Prostate gland (tissue), 2 donors: ENCODE measurements at regions not wholly inside any gene's neighbourhood (a gene's known extent, or its start where the extent isn't known, plus 50 kb on each side); places are given as distances from the start of the nearest gene placed in this dataset.

ENCODE experiments used
- DNase-seq: peaks from one replicate; pipeline ENCODE4 v3.0.0-alpha.2; 2019; ENCODE audit warnings: low spot score
- H3K27ac ChIP-seq, 2 donors: fragments of 200-600 bp; sonication (generic); 2 replicates each; pipeline ENCODE4 v1.5.1; 2017 to 2019
- H3K27me3 ChIP-seq: fragments of 200-600 bp; sonication (generic); replicated peaks from 2 replicates; pipeline ENCODE4 v1.5.1; 2019; ENCODE audit not compliant: insufficient read depth
- H3K36me3 ChIP-seq, 2 donors: fragments of 200-600 bp; sonication (generic); 1 replicate in 1 of 2; 2 replicates in 1 of 2; pipeline versions ENCODE4 v1.5.1 to v1.8.1; 2017 to 2019
- H3K4me1 ChIP-seq: fragments of 200-600 bp; sonication (generic); replicated peaks from 2 replicates; pipeline ENCODE4 v1.5.1; 2019
- H3K4me3 ChIP-seq, 2 donors: fragments of 200-600 bp; sonication (generic); 2 replicates each; pipeline ENCODE4 v1.5.1; 2017 to 2019
- H3K9me3 ChIP-seq: fragments of 200-600 bp; sonication (generic); 2 replicates; pipeline ENCODE4 v1.5.1; 2017
- CTCF ChIP-seq, 4 experiments: fragments of 200-600 bp in 2 of 4; fragments of 450-650 bp in 2 of 4; sonication (generic) in 2 of 4; IDR thresholded peaks; 1 replicate in 3 of 4; 2 replicates in 1 of 4; pipeline ENCODE4 v1.5.1; 2016 to 2019; ENCODE audit warnings: antibody characterized with exemption in 4 of 4, mild to moderate bottlenecking in 2 of 4, moderate library complexity in 2 of 4
- POLR2A ChIP-seq: fragments of 450-650 bp; IDR thresholded peaks from one replicate; pipeline ENCODE4 v1.6.1; 2016; ENCODE audit warnings: antibody characterized with exemption, mild to moderate bottlenecking
- POLR2AphosphoS5 ChIP-seq: sonication (generic); formaldehyde crosslinking; IDR thresholded peaks from one replicate; pipeline ENCODE4 v1.6.1; 2017; ENCODE audit warnings: antibody characterized with exemption
- WGBS: methylation state at CpG from one replicate; pipeline ENCODE4 v1.1.5; 2018; 5-methylcytosine and 5-hydroxymethylcytosine counted together
- intact Hi-C: fragments of 100-400 bp; cut with DNase I; formaldehyde crosslinking; loops from one replicate; pipeline ENCODE4 v1.14.2; 2022

GRCh38 chr12:19652386-19652785, 213.1 kb downstream of the AEBP2 start:
- WGBS, result 21% methylated on average over 2 of the region's 2 CpGs
- DNase-seq, result no peak
- Histone ChIP-seq H3K27ac (no peak overlapping the region), H3K4me1 (no peaks in the 10 kb centered on the region), H3K4me3 (no peak overlapping the region), H3K36me3 (no peaks in the 10 kb centered on the region), H3K9me3 (no peaks in the 10 kb centered on the region), H3K27me3 (no peaks in the 10 kb centered on the region)
- TF ChIP-seq POLR2A (no peak), CTCF (IDR thresholded peaks at IDR 0.05) (no peak), POLR2AphosphoS5 (no peak)
- intact Hi-C loops, result no loop called here

GRCh38 chr12:19654650-19655376, 215.5 kb downstream of the AEBP2 start:
- no peaks in the 10 kb centered on the region for H3K9me3 ChIP-seq
- TF ChIP-seq POLR2A (no peak), CTCF (IDR thresholded peaks at IDR 0.05) (no peak), POLR2AphosphoS5 (no peak)
- intact Hi-C loops, result no loop called here
- no peaks in the 10 kb centered on the region for H3K27me3 ChIP-seq
- H3K36me3 ChIP-seq, result no peaks in the 10 kb centered on the region
- no peak overlapping the region for H3K4me3 ChIP-seq
- no peak for DNase-seq
- H3K27ac ChIP-seq, result no peak overlapping the region
- 57% methylated on average over 5 of the region's 5 CpGs for WGBS
- no peaks in the 10 kb centered on the region for H3K4me1 ChIP-seq

- TF ChIP-seq POLR2A (no peak), CTCF (IDR thresholded peaks at IDR 0.05) (no peak), POLR2AphosphoS5 (no peak)
- Histone ChIP-seq H3K4me1 (no peaks in the 10 kb centered on the region), H3K27me3 (no peaks in the 10 kb centered on the region), H3K36me3 (no peaks in the 10 kb centered on the region), H3K9me3 (no peaks in the 10 kb centered on the region), H3K4me3 (no peak overlapping the region), H3K27ac (no peak overlapping the region)
- WGBS, result 75% methylated on average over 3 of the region's 3 CpGs
- intact Hi-C loops, result no loop called here
- DNase-seq, result no peak
Measured at GRCh38 chr12:19657118-19657731, 217.9 kb downstream of the AEBP2 start.

- no peaks in the 10 kb centered on the region for H3K36me3 ChIP-seq
- no peaks in the 10 kb centered on the region for H3K4me1 ChIP-seq
- no peak overlapping the region for H3K4me3 ChIP-seq
- intact Hi-C loops, result no loop called here
- no peak overlapping the region for H3K27ac ChIP-seq
- no peaks in the 10 kb centered on the region for H3K27me3 ChIP-seq
- no peaks in the 10 kb centered on the region for H3K9me3 ChIP-seq
- TF ChIP-seq POLR2AphosphoS5, result no peak
- TF ChIP-seq CTCF (IDR thresholded peaks at IDR 0.05), result no peak
- TF ChIP-seq POLR2A, result no peak
- 100% methylated on average over 2 of the region's 2 CpGs for WGBS
- DNase-seq, result no peak
Measured at GRCh38 chr12:19657732-19658130, 218.4 kb downstream of the AEBP2 start.

GRCh38 chr12:19659086-19659485, 219.8 kb downstream of the AEBP2 start:
- DNase-seq, result no peak
- H3K36me3 ChIP-seq, result no peaks in the 10 kb centered on the region
- intact Hi-C loops, result no loop called here
- H3K27ac ChIP-seq, result no peak overlapping the region
- WGBS, result 95% methylated on average over 2 of the region's 2 CpGs
- no peak for TF ChIP-seq POLR2AphosphoS5
- H3K4me1 ChIP-seq, result no peaks in the 10 kb centered on the region
- H3K4me3 ChIP-seq, result no peak overlapping the region
- H3K27me3 ChIP-seq, result no peaks in the 10 kb centered on the region
- H3K9me3 ChIP-seq, result no peaks in the 10 kb centered on the region
